GM19035 (cell line): ENCODE measurements at regions not wholly inside any gene's neighbourhood (a gene's known extent, or its start where the extent isn't known, plus 50 kb on each side); places are given as distances from the start of the nearest gene placed in this dataset.
"Not testable (repeated sequence)": the region's sequence is repeated elsewhere in the genome, so short reads cannot be mapped to it uniquely, and the experiment has no call there.

Source experiments
- ATAC-seq: cut with Tn5 transposase; IDR thresholded peaks from one replicate; pipeline ENCODE4 v1.9.1; 2021; ENCODE audit not compliant: unreplicated experiment

- peak; percentile 95 for ATAC-seq
Measured at GRCh38 chr11:22920939-22921565, 60.8 kb upstream of the CCDC179 start.

- ATAC-seq = no peak
Measured at GRCh38 chr11:22922672-22923071, 62.4 kb upstream of the CCDC179 start.

- ATAC-seq = no peak
Measured at GRCh38 chr11:22923561-22923960, 63.3 kb upstream of the CCDC179 start.

GRCh38 chr11:22926341-22926740 is 66.1 kb upstream of the CCDC179 start:
- ATAC-seq = no peak

- ATAC-seq = no peak
Measured at GRCh38 chr11:22927793-22928192, 67.5 kb upstream of the CCDC179 start.

GRCh38 chr11:22928207-22928917 is 68.1 kb upstream of the CCDC179 start:
- ATAC-seq = no peak

- ATAC-seq = peak; percentile 96
Measured at GRCh38 chr11:22930816-22931594, 70.7 kb upstream of the CCDC179 start.

GRCh38 chr11:22938691-22939090 is 78.4 kb upstream of the CCDC179 start:
- ATAC-seq = no peak

GRCh38 chr11:22941544-22941943 is 81.3 kb upstream of the CCDC179 start:
- ATAC-seq = not testable (repeated sequence)

- ATAC-seq = no peak
Measured at GRCh38 chr11:22957786-22958185, 97.5 kb upstream of the CCDC179 start.

- ATAC-seq = no peak
Measured at GRCh38 chr11:22974251-22974650, 114.0 kb upstream of the CCDC179 start.

GRCh38 chr11:22976146-22976545 is 115.9 kb upstream of the CCDC179 start:
- ATAC-seq = no peak

GRCh38 chr11:22982903-22983302 is 122.6 kb upstream of the CCDC179 start:
- ATAC-seq = no peak

GRCh38 chr11:22984045-22984444 is 123.8 kb upstream of the CCDC179 start:
- no peak for ATAC-seq

- no peak for ATAC-seq
Measured at GRCh38 chr11:22989371-22989770, 129.1 kb upstream of the CCDC179 start.

- no peak for ATAC-seq
Measured at GRCh38 chr11:22991196-22991595, 130.9 kb upstream of the CCDC179 start.

GRCh38 chr11:23006730-23007129 is 146.5 kb upstream of the CCDC179 start:
- ATAC-seq = no peak

GRCh38 chr11:23010790-23011335 is 150.6 kb upstream of the CCDC179 start:
- ATAC-seq = no peak

GRCh38 chr11:23012930-23013329 is 152.7 kb upstream of the CCDC179 start:
- no peak for ATAC-seq

GRCh38 chr11:23013509-23013908 is 153.2 kb upstream of the CCDC179 start:
- ATAC-seq = no peak

- no peak for ATAC-seq
Measured at GRCh38 chr11:23021287-23021863, 161.1 kb upstream of the CCDC179 start.
